Astrocyte (in vitro differentiated cells and primary cell): ENCODE measurements at regions not wholly inside any gene's neighbourhood (a gene's known extent, or its start where the extent isn't known, plus 50 kb on each side); places are given as distances from the start of the nearest gene placed in this dataset.

Experiments used
- CTCF ChIP-seq: IDR thresholded peaks from 2 replicates; pipeline ENCODE4 v1.5.1; 2011; ENCODE audit warnings: low read depth, mild to moderate bottlenecking, inconsistent platforms, low read length, moderate library complexity; ENCODE audit not compliant: insufficient read depth
- EZH2 ChIP-seq: IDR thresholded peaks from 2 replicates; pipeline ENCODE4 v1.6.1; 2012; ENCODE audit warnings: mild to moderate bottlenecking, low read length, inconsistent platforms; ENCODE audit not compliant: insufficient read depth

DNA sequence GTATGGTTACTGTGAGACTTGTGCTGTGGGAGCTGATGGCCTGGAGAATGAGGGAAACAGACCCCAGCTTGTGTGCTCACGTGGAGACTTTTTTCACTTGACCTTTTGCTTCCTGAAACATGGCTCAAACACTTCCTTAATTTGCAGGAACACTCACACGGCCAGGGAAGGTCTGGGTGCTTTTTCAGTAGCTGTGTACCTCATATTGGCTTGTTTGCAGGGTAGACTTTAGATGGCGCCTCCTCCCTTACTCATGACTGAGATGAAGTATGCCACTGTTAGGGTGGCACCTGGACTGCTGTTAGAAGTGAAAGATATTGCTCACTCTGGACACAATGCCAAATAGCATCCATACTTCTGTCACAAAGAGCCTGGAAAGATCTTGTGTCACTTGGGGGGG is 75.7 kb upstream of the WDR1 start:
- TF ChIP-seq CTCF (no peak), EZH2 (no peak)
